Body of pancreas (tissue), 4 donors: ENCODE measurements at regions not wholly inside any gene's neighbourhood (a gene's known extent, or its start where the extent isn't known, plus 50 kb on each side); places are given as distances from the start of the nearest gene placed in this dataset.

Source experiments
- ATAC-seq: fragments of 150-250 bp; one replicate; pipeline ENCODE4 v1.9.1; 2016
- DNase-seq, 4 donors: peaks; one replicate each; pipeline ENCODE4 v3.0.0-alpha.2; 2019
- H3K27ac ChIP-seq, 4 donors: fragments of 200-600 bp; sonication (generic); 1 replicate in 3 of 4; 2 replicates in 1 of 4; pipeline versions ENCODE4 v1.5.1 to v1.6.1; 2016 to 2019; ENCODE audit warnings: mild to moderate bottlenecking in 1 of 4, mixed read lengths in 1 of 4, moderate library complexity in 1 of 4
- H3K27me3 ChIP-seq, 2 donors: fragments of 200-600 bp; sonication (generic); one replicate each; pipeline ENCODE4 v1.6.0; 2016; ENCODE audit warnings: mild to moderate bottlenecking in 1 of 2
- H3K36me3 ChIP-seq, 2 donors: fragments of 200-600 bp; sonication (generic); replicated peaks in 1 of 2; 2 replicates each; pipeline ENCODE4 v1.5.1; 2016; ENCODE audit warnings: low read depth in 2 of 2; ENCODE audit not compliant: insufficient read depth in 1 of 2
- H3K4me1 ChIP-seq: fragments of 200-600 bp; sonication (generic); one replicate; pipeline ENCODE4 v1.6.0; 2016
- H3K4me3 ChIP-seq, 2 donors: fragments of 200-600 bp; sonication (generic); 1 replicate in 1 of 2; 2 replicates in 1 of 2; pipeline ENCODE4 v1.5.1; 2016 to 2019
- H3K9me3 ChIP-seq, 3 donors: fragments of 200-600 bp; sonication (generic); 1 replicate in 2 of 3; 2 replicates in 1 of 3; pipeline ENCODE4 v1.5.1; 2016
- CTCF ChIP-seq, 7 experiments: fragments of 450-650 bp in 4 of 7; fragments of 200-600 bp in 3 of 7; sonication (generic) in 3 of 7; IDR thresholded peaks; one replicate each; pipeline ENCODE4 v1.5.1; 2016 to 2019; ENCODE audit warnings: antibody characterized with exemption in 7 of 7
- POLR2A ChIP-seq, 3 donors: fragments of 450-650 bp; IDR thresholded peaks; one replicate each; pipeline ENCODE4 v1.6.1; 2016; ENCODE audit warnings: antibody characterized with exemption in 3 of 3, mild to moderate bottlenecking in 2 of 3
- WGBS, 2 donors: methylation state at CpG; one replicate each; pipeline ENCODE4 v1.1.5; 2017; 5-methylcytosine and 5-hydroxymethylcytosine counted together
- intact Hi-C: fragments of 100-400 bp; cut with DNase I; formaldehyde crosslinking; loops from one replicate; pipeline ENCODE4 v1.15.1; 2023

- WGBS, 2 donors: 82 to 88% methylated on average over 10 to 14 of the region's 14 CpGs
- intact Hi-C loops: no loop called here
- ATAC-seq: no peak
- no peak for TF ChIP-seq POLR2A (IDR thresholded peaks at IDR 0.05)
- TF ChIP-seq CTCF (IDR thresholded peaks at IDR 0.05): no peak
- H3K27ac ChIP-seq: no peak overlapping the region
- H3K27me3 ChIP-seq: no peaks in the 10 kb centered on the region
- H3K4me1 ChIP-seq: no peaks in the 10 kb centered on the region
- no peaks in the 10 kb centered on the region for H3K9me3 ChIP-seq
- H3K4me3 ChIP-seq: no peak overlapping the region
- DNase-seq: peak in 1 of 4 donors; percentile 7
- H3K36me3 ChIP-seq: no peaks in the 10 kb centered on the region
These were observed 85.2 kb upstream of the LINC01488 start for GRCh38 chr11:69396051-69396947.

DNA sequence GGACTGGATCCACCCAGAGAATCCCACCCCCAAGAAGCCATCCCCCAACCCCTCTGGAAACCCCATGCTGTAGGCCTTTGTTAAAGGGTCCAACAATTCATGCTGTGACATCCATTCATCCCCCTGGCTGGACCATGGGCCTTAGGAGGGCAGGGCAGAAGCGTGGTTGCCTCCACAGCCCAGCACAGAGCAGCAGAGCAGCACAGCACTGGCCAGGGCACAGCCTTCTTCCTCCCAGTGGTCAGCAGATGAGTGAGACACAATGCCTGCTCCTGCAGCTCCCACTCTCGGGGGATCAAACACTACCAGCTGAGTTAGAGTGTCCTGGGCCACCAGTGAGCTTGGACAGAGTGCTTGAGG, 84.5 kb upstream of the LINC01488 start:
- no peaks in the 10 kb centered on the region for H3K9me3 ChIP-seq
- intact Hi-C loops: no loop called here
- 82 to 86% methylated on average over 1 to 2 of the region's 2 CpGs for WGBS, 2 donors
- H3K4me3 ChIP-seq: no peak overlapping the region
- ATAC-seq (no peak), DNase-seq (peak in 1 of 4 donors; percentile 5)
- H3K27me3 ChIP-seq: no peaks in the 10 kb centered on the region
- H3K27ac ChIP-seq: no peak overlapping the region
- no peak for TF ChIP-seq POLR2A (IDR thresholded peaks at IDR 0.05)
- no peak for TF ChIP-seq CTCF (IDR thresholded peaks at IDR 0.05)
- H3K36me3 ChIP-seq: no peaks in the 10 kb centered on the region
- no peaks in the 10 kb centered on the region for H3K4me1 ChIP-seq

DNA sequence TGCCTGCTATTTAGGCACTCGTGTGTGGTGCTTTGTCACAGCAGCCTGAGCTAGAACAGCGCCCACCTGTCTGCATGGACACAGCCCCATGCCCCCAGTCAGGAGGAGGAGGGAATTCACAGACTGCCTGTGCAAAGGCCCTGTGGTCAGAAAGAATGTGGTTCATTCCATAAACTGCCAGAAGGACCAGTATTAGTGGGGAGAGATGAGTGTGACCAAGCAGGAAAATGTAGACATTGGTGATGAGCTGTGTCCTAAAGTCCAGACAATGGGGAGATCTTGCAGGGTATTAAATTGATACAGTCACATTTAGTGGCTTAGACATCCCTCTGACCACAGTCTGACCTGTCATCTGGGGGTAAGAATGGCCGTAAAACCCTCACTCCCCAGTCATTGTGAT, 83.7 kb upstream of the LINC01488 start:
- Histone ChIP-seq H3K36me3 (no peaks in the 10 kb centered on the region), H3K4me3 (no peak overlapping the region), H3K27me3 (no peaks in the 10 kb centered on the region), H3K4me1 (no peaks in the 10 kb centered on the region), H3K9me3 (no peaks in the 10 kb centered on the region), H3K27ac (no peak overlapping the region)
- no peak for DNase-seq
- ATAC-seq: no peak
- 82 to 87% methylated on average over 3 of the region's 3 CpGs for WGBS, 2 donors
- TF ChIP-seq POLR2A (IDR thresholded peaks at IDR 0.05): no peak
- TF ChIP-seq CTCF (IDR thresholded peaks at IDR 0.05): no peak
- intact Hi-C loops: no loop called here

GRCh38 chr11:69398529-69399492, 82.7 kb upstream of the LINC01488 start:
- TF ChIP-seq POLR2A (IDR thresholded peaks at IDR 0.05): no peak
- Histone ChIP-seq H3K36me3 (no peaks in the 10 kb centered on the region), H3K4me3 (no peak overlapping the region), H3K27ac (peak overlapping the region in 1 of 4 donors; percentile 56), H3K27me3 (no peaks in the 10 kb centered on the region), H3K4me1 (no peaks in the 10 kb centered on the region), H3K9me3 (no peaks in the 10 kb centered on the region)
- DNase-seq: peak; percentile 46 to 67 (median 57)
- WGBS, 2 donors: 54 to 55% methylated on average over 22 to 28 of the region's 28 CpGs
- ATAC-seq: peak; percentile 83
- intact Hi-C loops: no loop called here

GRCh38 chr11:69400140-69400539, 81.3 kb upstream of the LINC01488 start:
- DNase-seq (peak in 1 of 4 donors; percentile 0), ATAC-seq (no peak)
- no peak overlapping the region for H3K4me3 ChIP-seq
- H3K4me1 ChIP-seq: no peaks in the 10 kb centered on the region
- no peaks in the 10 kb centered on the region for H3K36me3 ChIP-seq
- TF ChIP-seq CTCF (IDR thresholded peaks at IDR 0.05) (no peak), POLR2A (IDR thresholded peaks at IDR 0.05) (no peak)
- intact Hi-C loops: no loop called here
- H3K9me3 ChIP-seq: no peaks in the 10 kb centered on the region
- H3K27me3 ChIP-seq: no peaks in the 10 kb centered on the region
- no peak overlapping the region for H3K27ac ChIP-seq
- WGBS, 2 donors: 88 to 95% methylated on average over 2 of the region's 2 CpGs
